HEK293T (cell line): ENCODE measurements at regions not wholly inside any gene's neighbourhood (a gene's known extent, or its start where the extent isn't known, plus 50 kb on each side); places are given as distances from the start of the nearest gene placed in this dataset.

Experiments used
- CTCF ChIA-PET: fragments of 350-600 bp; formaldehyde crosslinking; extraction: SDS; loops from one replicate; lab custom pipeline; 2021; ENCODE audit warnings: antibody characterized with exemption, inconsistent platforms; lab: Yijun Ruan, JAX
- POLR2A ChIA-PET: fragments of 350-600 bp; formaldehyde crosslinking; extraction: SDS; loops from one replicate; lab custom pipeline; 2020; ENCODE audit warnings: antibody characterized with exemption, inconsistent platforms; lab: Yijun Ruan, JAX
- DNase-seq: peaks from one replicate; pipeline ENCODE4 v3.0.0; 2012; ENCODE audit warnings: mixed read lengths; ENCODE audit errors: extremely low spot score
- ARNT ChIP-seq: fragments of 450-650 bp; IDR thresholded peaks from 2 replicates; pipeline ENCODE4 v1.6.1; 2017; ENCODE audit warnings: mild to moderate bottlenecking
- BHLHE40 ChIP-seq: fragments of 450-650 bp; IDR thresholded peaks from 2 replicates; pipeline ENCODE4 v1.6.1; 2016; ENCODE audit warnings: mild to moderate bottlenecking, moderate library complexity, borderline replicate concordance
- CTBP1 ChIP-seq: fragments of 450-650 bp; IDR thresholded peaks from 2 replicates; pipeline ENCODE4 v1.6.1; 2016; ENCODE audit warnings: borderline replicate concordance
- ELF4 ChIP-seq: fragments of 450-650 bp; IDR thresholded peaks from 2 replicates; pipeline ENCODE4 v1.6.1; 2017; ENCODE audit warnings: antibody characterized with exemption
- FOXA1 ChIP-seq: fragments of 450-650 bp; IDR thresholded peaks from 2 replicates; pipeline ENCODE4 v1.6.1; 2016; ENCODE audit warnings: mild to moderate bottlenecking
- FOXK2 ChIP-seq: fragments of 450-650 bp; IDR thresholded peaks from 2 replicates; pipeline ENCODE4 v1.6.1; 2016; ENCODE audit warnings: mild to moderate bottlenecking
- FOXM1 ChIP-seq: fragments of 450-650 bp; IDR thresholded peaks from 2 replicates; pipeline ENCODE4 v1.6.1; 2017; ENCODE audit warnings: mild to moderate bottlenecking, borderline replicate concordance
- HDGF ChIP-seq: fragments of 450-650 bp; IDR thresholded peaks from 2 replicates; pipeline ENCODE4 v1.6.1; 2017; ENCODE audit warnings: antibody characterized with exemption, borderline replicate concordance
- L3MBTL2 ChIP-seq: fragments of 450-650 bp; conservative IDR thresholded peaks from 2 replicates; pipeline ENCODE4 v1.6.1; 2016; ENCODE audit warnings: mild to moderate bottlenecking
- LEF1 ChIP-seq: fragments of 450-650 bp; IDR thresholded peaks from 2 replicates; pipeline ENCODE4 v1.6.1; 2017; ENCODE audit warnings: mild to moderate bottlenecking, borderline replicate concordance
- NFRKB ChIP-seq: fragments of 450-650 bp; IDR thresholded peaks from 2 replicates; pipeline ENCODE4 v1.6.1; 2016; ENCODE audit warnings: mild to moderate bottlenecking, moderate library complexity
- SP1 ChIP-seq: fragments of 450-650 bp; IDR thresholded peaks from 2 replicates; pipeline ENCODE4 v1.6.1; 2017
- SUZ12 ChIP-seq: fragments of 450-650 bp; IDR thresholded peaks from 2 replicates; pipeline ENCODE4 v1.6.1; 2016; ENCODE audit warnings: mild to moderate bottlenecking
- TARDBP ChIP-seq: fragments of 450-650 bp; IDR thresholded peaks from 2 replicates; pipeline ENCODE4 v1.6.1; 2016
- ZNF384 ChIP-seq: fragments of 450-650 bp; IDR thresholded peaks from 2 replicates; pipeline ENCODE4 v1.6.1; 2016
- TF ChIP-seq, protein P1 (sequence below): fragments of 450-650 bp; IDR thresholded peaks from 2 replicates; pipeline ENCODE4 v1.6.1; 2016

DNA sequence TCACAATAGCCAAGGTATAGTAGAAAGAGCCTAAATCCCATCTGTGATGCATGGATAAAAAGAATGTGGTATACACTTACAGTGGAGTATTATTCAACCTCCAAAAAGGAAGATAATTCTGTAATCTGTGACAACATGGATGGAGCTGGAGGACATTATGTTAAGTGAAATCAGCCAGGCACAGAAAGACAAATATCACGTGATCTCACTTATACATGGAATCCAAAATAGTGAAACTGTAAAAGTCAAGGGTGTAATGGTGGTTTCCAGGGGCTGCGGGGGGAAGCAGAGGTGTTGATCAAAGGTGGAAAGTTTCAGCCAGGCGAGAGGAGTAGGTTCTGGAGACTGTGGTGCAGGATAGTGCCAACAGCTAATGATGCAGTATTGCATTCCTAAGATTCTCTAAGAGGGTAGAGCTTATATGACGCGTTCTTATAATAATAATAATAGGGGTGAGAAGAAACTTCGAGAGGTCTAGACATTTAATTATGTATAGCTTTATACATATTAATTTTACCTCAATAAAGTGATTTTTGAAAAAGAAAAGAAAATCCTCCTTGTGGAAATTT is 246.1 kb downstream of the FOXA2 start:
- ChIA-PET POLR2A (no interaction called here), CTCF (interaction anchor here (1.6 to 2.9 kb wide), 4 partner anchors 15 to 347 kb away, joined by 3 to 18 read pairs (median 7); no protein-coding TSS in a partner anchor)
- TF ChIP-seq FOXM1: no peak
- TF ChIP-seq LEF1: no peak
- TF ChIP-seq HDGF: no peak
- no peak for TF ChIP-seq ARNT
- no peak for TF ChIP-seq ELF4
- no peak for TF ChIP-seq SUZ12
- TF ChIP-seq, protein P1, sequence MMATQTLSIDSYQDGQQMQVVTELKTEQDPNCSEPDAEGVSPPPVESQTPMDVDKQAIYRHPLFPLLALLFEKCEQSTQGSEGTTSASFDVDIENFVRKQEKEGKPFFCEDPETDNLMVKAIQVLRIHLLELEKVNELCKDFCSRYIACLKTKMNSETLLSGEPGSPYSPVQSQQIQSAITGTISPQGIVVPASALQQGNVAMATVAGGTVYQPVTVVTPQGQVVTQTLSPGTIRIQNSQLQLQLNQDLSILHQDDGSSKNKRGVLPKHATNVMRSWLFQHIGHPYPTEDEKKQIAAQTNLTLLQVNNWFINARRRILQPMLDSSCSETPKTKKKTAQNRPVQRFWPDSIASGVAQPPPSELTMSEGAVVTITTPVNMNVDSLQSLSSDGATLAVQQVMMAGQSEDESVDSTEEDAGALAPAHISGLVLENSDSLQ: no peak
- TF ChIP-seq TARDBP: no peak
- TF ChIP-seq BHLHE40: no peak
- no peak for TF ChIP-seq L3MBTL2
- TF ChIP-seq FOXK2: no peak
- no peak for DNase-seq

DNA sequence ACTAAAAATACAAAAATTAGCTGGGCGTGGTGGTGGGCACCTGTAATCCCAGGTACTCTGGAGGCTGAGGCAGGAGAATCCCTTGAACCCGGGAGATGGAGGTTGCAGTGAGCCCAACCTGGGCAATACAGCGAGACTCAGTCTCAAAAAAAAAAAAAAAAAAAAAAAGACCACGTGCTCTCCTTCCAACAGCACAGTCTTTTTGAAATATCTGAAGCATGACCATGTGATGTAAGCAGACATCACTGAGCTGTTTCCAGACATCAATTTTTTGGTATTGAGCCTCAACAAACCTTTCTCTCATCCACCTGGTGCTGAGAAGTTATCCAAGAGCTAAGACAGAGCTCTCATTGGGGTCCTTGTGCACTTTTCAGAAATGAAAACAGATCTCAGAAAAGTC is 249.2 kb downstream of the FOXA2 start:
- POLR2A ChIA-PET: no interaction called here
- TF ChIP-seq HDGF (no peak), BHLHE40 (no peak), SUZ12 (no peak), NFRKB (no peak), TARDBP (no peak), CTBP1 (no peak), L3MBTL2 (no peak), ARNT (no peak)
- TF ChIP-seq, protein P1: no peak

GRCh38 chr20:22333885-22334545 is 250.4 kb downstream of the FOXA2 start:
- peak; percentile 68 for DNase-seq
- CTCF ChIA-PET: interaction anchor here (0.8 to 2.9 kb wide), 3 partner anchors 12 to 351 kb away, joined by 4 to 16 read pairs (median 5); no protein-coding TSS in a partner anchor
- POLR2A ChIA-PET: no interaction called here
- TF ChIP-seq TARDBP (no peak), BHLHE40 (no peak), NFRKB (no peak), FOXM1 (no peak), L3MBTL2 (no peak), HDGF (no peak)
- TF ChIP-seq, protein P1: no peak

More for the DNA sequence above, 249.2 kb downstream of the FOXA2 start:
- CTCF ChIA-PET: interaction anchor here (0.6 to 2.9 kb wide), 6 partner anchors 15 to 902 kb away, joined by 3 to 16 read pairs (median 4); no protein-coding TSS in a partner anchor
- no peak for DNase-seq

DNA sequence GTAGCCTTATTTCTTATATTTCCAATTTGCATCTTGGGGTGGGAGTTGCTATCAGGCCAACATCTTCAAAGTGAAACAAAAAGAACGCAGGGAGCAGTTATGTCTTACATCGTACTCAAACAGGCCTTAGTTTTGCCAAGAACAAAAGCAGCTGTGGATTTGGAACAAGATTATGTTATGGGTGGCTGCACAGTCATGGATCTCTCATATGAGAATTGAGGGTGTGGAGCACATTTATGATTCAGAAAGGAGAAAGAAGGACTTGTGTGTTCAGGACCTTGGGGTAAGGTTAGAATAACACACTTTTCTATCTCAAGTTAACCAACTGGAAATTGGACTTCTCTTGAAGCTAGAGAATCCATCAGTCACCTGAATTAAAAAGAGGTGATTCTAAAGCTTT is 259.9 kb downstream of the FOXA2 start:
- ChIA-PET POLR2A (no interaction called here), CTCF (no interaction called here)
- TF ChIP-seq L3MBTL2: no peak
- no peak for DNase-seq

DNA sequence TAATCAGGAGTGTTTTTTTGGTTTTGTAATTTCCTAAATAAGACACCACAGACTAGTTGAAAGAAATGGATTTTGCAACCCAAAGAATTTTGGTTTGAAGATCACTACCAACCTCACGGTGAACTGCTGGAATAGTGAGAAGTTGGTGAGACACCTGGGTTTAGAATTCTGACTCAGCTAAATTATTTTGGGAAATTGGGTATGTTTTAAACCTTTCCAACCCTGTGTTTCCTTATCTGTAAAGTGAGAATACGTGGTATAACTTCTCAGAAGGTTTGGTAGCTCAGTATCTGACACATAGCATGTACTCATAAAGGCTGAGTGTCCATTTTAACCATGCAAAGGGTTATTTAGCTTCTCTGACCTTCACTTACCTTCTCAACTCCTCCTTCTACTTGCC is 261.9 kb downstream of the FOXA2 start:
- CTCF ChIA-PET: no interaction called here

GRCh38 chr20:22321191-22321590 is 263.2 kb downstream of the FOXA2 start:
- no peak for TF ChIP-seq LEF1
- TF ChIP-seq ARNT: no peak
- TF ChIP-seq NFRKB: no peak
- no peak for TF ChIP-seq SP1
- TF ChIP-seq HDGF: no peak
- TF ChIP-seq L3MBTL2: no peak
- TF ChIP-seq ZNF384: no peak
- TF ChIP-seq FOXM1: no peak
- no peak for TF ChIP-seq TARDBP
- TF ChIP-seq BHLHE40: no peak
- no peak for TF ChIP-seq CTBP1
- no peak for DNase-seq
- POLR2A ChIA-PET: no interaction called here
- CTCF ChIA-PET: no interaction called here

More for the DNA sequence above, 261.9 kb downstream of the FOXA2 start:
- DNase-seq: no peak
- POLR2A ChIA-PET: no interaction called here
- TF ChIP-seq BHLHE40 (no peak), ZNF384 (no peak), NFRKB (no peak), FOXA1 (no peak), SP1 (no peak), FOXK2 (no peak), ARNT (no peak), L3MBTL2 (no peak), LEF1 (no peak), ELF4 (no peak), CTBP1 (no peak)
- TF ChIP-seq, protein P1: no peak
